Loucy (cell line): ENCODE measurements at regions not wholly inside any gene's neighbourhood (a gene's known extent, or its start where the extent isn't known, plus 50 kb on each side); places are given as distances from the start of the nearest gene placed in this dataset.

Experiments
- CTCF ChIP-seq: fragments of 200-600 bp; sonication (generic); conservative IDR thresholded peaks from 2 replicates; pipeline ENCODE4 v1.5.1; 2014; ENCODE audit warnings: mild to moderate bottlenecking, antibody characterized with exemption, low read length
- EZH2phosphoT487 ChIP-seq: fragments of 200-600 bp; IDR thresholded peaks from 2 replicates; pipeline ENCODE4 v1.6.1; 2018; ENCODE audit warnings: antibody characterized with exemption, mild to moderate bottlenecking, moderate library complexity, borderline replicate concordance

DNA sequence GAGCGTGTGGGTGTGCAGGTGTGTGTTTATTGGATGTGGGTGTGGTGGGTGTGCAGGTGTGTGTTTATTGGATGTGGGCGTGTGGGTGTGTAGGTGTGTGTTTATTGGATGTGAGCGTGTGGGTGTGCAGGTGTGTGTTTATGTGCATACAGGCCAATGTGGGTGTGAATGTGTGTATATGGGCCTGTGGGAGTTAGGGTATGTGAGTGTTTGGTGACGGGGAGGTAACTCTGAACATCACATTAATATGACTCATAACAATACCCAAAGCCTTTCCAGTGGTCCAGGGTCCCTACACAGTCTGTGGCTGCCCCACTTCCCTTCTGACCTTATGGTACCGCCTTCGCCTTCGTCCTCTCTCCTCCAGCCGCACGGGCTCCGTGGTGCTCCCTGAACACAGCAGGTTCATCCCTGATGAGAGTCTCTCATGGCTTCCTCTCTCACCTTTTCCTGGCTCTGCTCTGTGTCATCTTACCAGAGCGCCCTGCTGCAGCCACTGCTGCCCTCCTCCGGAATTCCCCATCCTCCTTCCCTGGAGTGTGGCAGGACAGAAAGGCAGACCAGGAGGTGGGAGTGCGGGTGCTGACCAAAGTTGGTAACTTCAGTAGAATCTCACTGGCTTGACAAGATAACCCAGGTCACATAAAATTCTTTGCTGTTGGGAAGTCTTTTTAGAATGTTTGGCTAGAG, 80.0 kb downstream of the SLC2A10 start:
- TF ChIP-seq CTCF (no peak), EZH2phosphoT487 (no peak)
